ENCODE measurements at regions not wholly inside any gene's neighbourhood (a gene's known extent, or its start where the extent isn't known, plus 50 kb on each side); places are given as distances from the start of the nearest gene placed in this dataset.

- TF ChIP-seq REST (IDR thresholded peaks at IDR 0.05; ENCODE audit: insufficient read depth in 1 of 2, low read depth in 2 of 2, low read length in 1 of 2) (no peak), CTCF (IDR thresholded peaks at IDR 0.05) (no peak), POLR2AphosphoS5 (IDR thresholded peaks at IDR 0.05; ENCODE audit: low read depth, low read length) (no peak), SIN3A (IDR thresholded peaks at IDR 0.05; ENCODE audit: borderline replicate concordance, insufficient read depth, low read depth, low read length) (no peak)
Measured at GRCh38 chr12:66776974-66777373, 98.1 kb upstream of the GRIP1 start.

Data from Panc1 (cell line).